ENCODE measurements at regions not wholly inside any gene's neighbourhood (a gene's known extent, or its start where the extent isn't known, plus 50 kb on each side); places are given as distances from the start of the nearest gene placed in this dataset.

- Histone ChIP-seq H3K36me3 (ENCODE audit: insufficient read depth, low read length) (no peaks in the 10 kb centered on the region), H3K4me1 (ENCODE audit: insufficient read depth, low read length, severe bottlenecking) (no peaks in the 10 kb centered on the region), H3K9me2 (ENCODE audit: low read depth, low read length) (no peaks in the 10 kb centered on the region), H3K9ac (ENCODE audit: low read length) (no peak overlapping the region), H4K20me1 (ENCODE audit: insufficient read depth, low read length) (no peaks in the 10 kb centered on the region), H2AFZ (ENCODE audit: low read length) (no peak overlapping the region), H3K9me3 (ENCODE audit: low read length) (no peaks in the 10 kb centered on the region), H3K4me3 (ENCODE audit: low read depth, low read length, poor library complexity, severe bottlenecking) (no peak overlapping the region), H3F3A (ENCODE audit: insufficient read depth, low read length) (no peaks in the 10 kb centered on the region), H3K27ac (ENCODE audit: low read depth, low read length, poor library complexity, severe bottlenecking) (no peak overlapping the region), H3K79me2 (ENCODE audit: insufficient read depth, low read length) (no peaks in the 10 kb centered on the region), H3K4me2 (ENCODE audit: low read length) (no peak overlapping the region), H3K27me3 (ENCODE audit: insufficient read depth, low read length) (no peaks in the 10 kb centered on the region)
- TF ChIP-seq CTCF (IDR thresholded peaks at IDR 0.05; ENCODE audit: low read length) = no peak
- TF ChIP-seq EZH2 (IDR thresholded peaks at IDR 0.05; ENCODE audit: borderline replicate concordance, low read length) = no peak
These were observed 79.3 kb upstream of the RGS2 start for GRCh38 chr1:192729500-192729899.

DNA sequence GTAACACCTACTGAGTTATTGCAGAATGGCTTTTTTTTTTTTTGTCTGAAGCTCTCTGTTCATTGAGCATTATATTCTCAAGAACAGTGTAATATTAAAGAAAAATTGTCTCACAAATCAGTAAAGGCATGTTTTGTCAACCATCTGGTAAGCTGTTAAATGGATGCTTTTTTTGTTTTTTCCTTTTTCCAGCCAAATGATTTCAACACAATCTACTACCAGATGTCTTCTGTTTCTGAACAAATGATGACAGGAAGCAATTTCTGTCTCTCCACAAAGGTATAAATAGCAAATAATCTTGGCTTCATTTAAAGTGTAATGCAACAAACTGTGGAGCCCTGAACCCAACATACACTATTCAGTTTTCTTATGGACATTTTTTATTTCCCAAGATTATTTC, 78.6 kb upstream of the RGS2 start:
- Histone ChIP-seq H3K4me3 (ENCODE audit: low read depth, low read length, poor library complexity, severe bottlenecking) (no peak overlapping the region), H3K4me1 (ENCODE audit: insufficient read depth, low read length, severe bottlenecking) (no peaks in the 10 kb centered on the region), H3K36me3 (ENCODE audit: insufficient read depth, low read length) (no peaks in the 10 kb centered on the region), H3K4me2 (ENCODE audit: low read length) (no peak overlapping the region), H3F3A (ENCODE audit: insufficient read depth, low read length) (no peaks in the 10 kb centered on the region), H3K27me3 (ENCODE audit: insufficient read depth, low read length) (no peaks in the 10 kb centered on the region), H3K9me2 (ENCODE audit: low read depth, low read length) (no peaks in the 10 kb centered on the region), H3K79me2 (ENCODE audit: insufficient read depth, low read length) (no peaks in the 10 kb centered on the region), H2AFZ (ENCODE audit: low read length) (no peak overlapping the region), H3K27ac (ENCODE audit: low read depth, low read length, poor library complexity, severe bottlenecking) (no peak overlapping the region), H4K20me1 (ENCODE audit: insufficient read depth, low read length) (no peaks in the 10 kb centered on the region), H3K9me3 (ENCODE audit: low read length) (no peaks in the 10 kb centered on the region), H3K9ac (ENCODE audit: low read length) (no peak overlapping the region)
- no peak for TF ChIP-seq CTCF (IDR thresholded peaks at IDR 0.05; ENCODE audit: low read length)
- no peak for TF ChIP-seq EZH2 (IDR thresholded peaks at IDR 0.05; ENCODE audit: borderline replicate concordance, low read length)

GRCh38 chr1:192732787-192733186, 76.1 kb upstream of the RGS2 start:
- H3K9me2 ChIP-seq (ENCODE audit: low read depth, low read length) = no peaks in the 10 kb centered on the region
- H3K4me1 ChIP-seq (ENCODE audit: insufficient read depth, low read length, severe bottlenecking) = no peaks in the 10 kb centered on the region
- peak overlapping the region; percentile 96 for H2AFZ ChIP-seq (ENCODE audit: low read length)
- no peak overlapping the region for H3K4me2 ChIP-seq (ENCODE audit: low read length)
- TF ChIP-seq EZH2 (IDR thresholded peaks at IDR 0.05; ENCODE audit: borderline replicate concordance, low read length) = no peak
- TF ChIP-seq CTCF (IDR thresholded peaks at IDR 0.05; ENCODE audit: low read length) = peak; percentile 46
- H3K27me3 ChIP-seq (ENCODE audit: insufficient read depth, low read length) = no peaks in the 10 kb centered on the region
- H3K9me3 ChIP-seq (ENCODE audit: low read length) = no peaks in the 10 kb centered on the region
- H3K27ac ChIP-seq (ENCODE audit: low read depth, low read length, poor library complexity, severe bottlenecking) = no peak overlapping the region
- H3K9ac ChIP-seq (ENCODE audit: low read length) = no peak overlapping the region
- no peaks in the 10 kb centered on the region for H3K36me3 ChIP-seq (ENCODE audit: insufficient read depth, low read length)
- no peaks in the 10 kb centered on the region for H3K79me2 ChIP-seq (ENCODE audit: insufficient read depth, low read length)
- H4K20me1 ChIP-seq (ENCODE audit: insufficient read depth, low read length) = no peaks in the 10 kb centered on the region
- H3F3A ChIP-seq (ENCODE audit: insufficient read depth, low read length) = no peaks in the 10 kb centered on the region
- H3K4me3 ChIP-seq (ENCODE audit: low read depth, low read length, poor library complexity, severe bottlenecking) = no peak overlapping the region

All from OCI-LY1 (cell line).